ENCODE measurements at regions not wholly inside any gene's neighbourhood (a gene's known extent, or its start where the extent isn't known, plus 50 kb on each side); places are given as distances from the start of the nearest gene placed in this dataset.

DNA sequence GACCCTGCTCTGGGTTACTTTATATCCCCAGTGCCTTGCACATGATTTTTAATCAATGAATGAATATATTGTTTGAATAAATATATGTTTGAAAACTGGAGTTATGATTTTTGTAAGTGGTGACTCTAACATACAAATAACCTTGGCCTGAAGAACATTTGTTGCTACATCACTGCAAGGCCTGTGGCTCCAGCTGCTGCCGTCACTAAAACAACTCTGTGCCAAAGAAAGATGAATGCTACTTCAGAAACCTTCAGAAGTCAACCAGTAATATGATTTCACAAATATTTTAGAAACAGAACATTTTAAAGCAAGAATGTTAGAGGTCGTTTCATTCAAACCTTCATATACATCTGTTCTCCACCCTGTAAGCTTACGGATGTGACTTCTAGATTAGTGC is 60.6 kb upstream of the SEC16B start:
- Histone ChIP-seq H3K27ac (ENCODE audit: low read length) (no peak overlapping the region), H4K20me1 (ENCODE audit: insufficient read depth, low read length) (no peaks in the 10 kb centered on the region), H3K4me3 (ENCODE audit: low read depth in 1 of 2, low read length in 2 of 2) (no peak overlapping the region), H2AFZ (ENCODE audit: low read depth, low read length) (no peak overlapping the region), H3K9me3 (ENCODE audit: insufficient read depth, low read length, severe bottlenecking) (no peaks in the 10 kb centered on the region), H3K36me3 (ENCODE audit: insufficient read depth, low read length) (no peaks in the 10 kb centered on the region), H3K4me2 (ENCODE audit: insufficient read depth, low read length) (no peak overlapping the region), H3K79me2 (ENCODE audit: insufficient read depth, low read length) (no peaks in the 10 kb centered on the region), H3K4me1 (ENCODE audit: insufficient read depth, low read length) (no peaks in the 10 kb centered on the region), H3K9ac (ENCODE audit: low read depth, low read length) (no peak overlapping the region), H3K27me3 (ENCODE audit: insufficient read depth, low read length, poor library complexity) (no peaks in the 10 kb centered on the region)
- TF ChIP-seq CTCF (IDR thresholded peaks at IDR 0.05; ENCODE audit: borderline replicate concordance, extremely low read depth, low read length, poor library complexity, severe bottlenecking) = no peak
- no peak for TF ChIP-seq EZH2 (IDR thresholded peaks at IDR 0.05; ENCODE audit: borderline replicate concordance, low read depth, low read length, severe bottlenecking)
- DNase-seq = no peak
- no peak for ATAC-seq (ENCODE audit: insufficient read depth, low read depth)

DNA sequence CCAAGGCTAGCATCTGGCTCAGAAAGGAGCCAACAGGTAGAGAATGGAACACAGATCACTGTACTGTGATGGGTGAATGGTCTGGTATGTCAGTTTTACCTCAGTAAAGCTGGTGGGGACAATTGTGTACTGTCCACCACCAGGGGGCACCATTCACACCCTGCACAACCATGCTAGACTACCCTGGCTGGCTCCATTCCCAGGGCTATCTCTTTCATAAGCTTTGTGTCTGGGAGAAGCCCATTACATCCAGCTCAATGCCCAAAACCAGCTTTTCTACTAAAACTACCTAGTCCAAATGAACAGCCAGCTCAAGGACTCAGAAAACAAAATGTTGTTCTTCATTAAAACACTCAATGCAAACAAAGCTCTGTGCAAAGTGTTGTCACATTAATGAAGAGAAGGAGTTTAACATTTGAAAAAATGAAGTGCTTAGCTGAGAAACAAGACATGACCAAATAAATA is 62.0 kb upstream of the RASAL2 start:
- H4K20me1 ChIP-seq (ENCODE audit: insufficient read depth, low read length) = no peaks in the 10 kb centered on the region
- no peak overlapping the region for H2AFZ ChIP-seq (ENCODE audit: low read depth, low read length)
- no peaks in the 10 kb centered on the region for H3K27me3 ChIP-seq (ENCODE audit: insufficient read depth, low read length, poor library complexity)
- H3K9ac ChIP-seq (ENCODE audit: low read depth, low read length) = no peak overlapping the region
- TF ChIP-seq CTCF (IDR thresholded peaks at IDR 0.05; ENCODE audit: borderline replicate concordance, extremely low read depth, low read length, poor library complexity, severe bottlenecking) = peak; percentile 72
- TF ChIP-seq EZH2 (IDR thresholded peaks at IDR 0.05; ENCODE audit: borderline replicate concordance, low read depth, low read length, severe bottlenecking) = no peak
- no peak overlapping the region for H3K27ac ChIP-seq (ENCODE audit: low read length)
- ATAC-seq (ENCODE audit: insufficient read depth, low read depth) (peak; percentile 73), DNase-seq (peak; percentile 46)
- no peaks in the 10 kb centered on the region for H3K36me3 ChIP-seq (ENCODE audit: insufficient read depth, low read length)
- H3K9me3 ChIP-seq (ENCODE audit: insufficient read depth, low read length, severe bottlenecking) = no peaks in the 10 kb centered on the region
- no peak overlapping the region for H3K4me3 ChIP-seq (ENCODE audit: low read depth in 1 of 2, low read length in 2 of 2)
- no peaks in the 10 kb centered on the region for H3K79me2 ChIP-seq (ENCODE audit: insufficient read depth, low read length)
- no peak overlapping the region for H3K4me2 ChIP-seq (ENCODE audit: insufficient read depth, low read length)
- no peaks in the 10 kb centered on the region for H3K4me1 ChIP-seq (ENCODE audit: insufficient read depth, low read length)

DNA sequence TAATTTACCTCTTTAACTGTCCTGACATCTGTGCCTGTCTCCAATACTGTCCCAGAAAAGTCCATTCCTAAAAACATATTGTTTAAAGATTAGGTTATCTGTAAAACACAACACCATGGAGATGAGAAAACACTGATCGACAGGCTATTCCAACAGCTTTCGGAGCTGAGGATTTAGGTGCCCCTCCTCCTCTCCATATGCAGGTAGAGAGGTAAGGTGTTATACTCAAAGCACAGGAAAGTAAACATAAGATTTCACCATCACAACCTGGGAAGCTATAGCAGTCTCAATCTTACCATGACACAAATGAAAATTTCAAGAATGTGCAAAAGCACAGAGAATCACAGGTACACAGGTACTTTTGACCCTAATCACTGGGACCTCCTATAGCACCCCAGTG is 60.9 kb upstream of the RASAL2 start:
- Histone ChIP-seq H3K4me2 (ENCODE audit: insufficient read depth, low read length) (no peak overlapping the region), H3K36me3 (ENCODE audit: insufficient read depth, low read length) (no peaks in the 10 kb centered on the region), H3K27me3 (ENCODE audit: insufficient read depth, low read length, poor library complexity) (no peaks in the 10 kb centered on the region), H3K4me3 (ENCODE audit: low read depth in 1 of 2, low read length in 2 of 2) (no peak overlapping the region), H3K27ac (ENCODE audit: low read length) (no peak overlapping the region), H4K20me1 (ENCODE audit: insufficient read depth, low read length) (no peaks in the 10 kb centered on the region), H2AFZ (ENCODE audit: low read depth, low read length) (no peak overlapping the region), H3K9ac (ENCODE audit: low read depth, low read length) (no peak overlapping the region), H3K79me2 (ENCODE audit: insufficient read depth, low read length) (no peaks in the 10 kb centered on the region), H3K4me1 (ENCODE audit: insufficient read depth, low read length) (no peaks in the 10 kb centered on the region), H3K9me3 (ENCODE audit: insufficient read depth, low read length, severe bottlenecking) (no peaks in the 10 kb centered on the region)
- TF ChIP-seq CTCF (IDR thresholded peaks at IDR 0.05; ENCODE audit: borderline replicate concordance, extremely low read depth, low read length, poor library complexity, severe bottlenecking) (no peak), EZH2 (IDR thresholded peaks at IDR 0.05; ENCODE audit: borderline replicate concordance, low read depth, low read length, severe bottlenecking) (no peak)
- ATAC-seq (ENCODE audit: insufficient read depth, low read depth) (no peak), DNase-seq (no peak)

- DNase-seq (no peak), ATAC-seq (ENCODE audit: insufficient read depth, low read depth) (no peak)
- Histone ChIP-seq H3K9me3 (ENCODE audit: insufficient read depth, low read length, severe bottlenecking) (no peaks in the 10 kb centered on the region), H3K4me3 (ENCODE audit: low read depth in 1 of 2, low read length in 2 of 2) (no peak overlapping the region), H2AFZ (ENCODE audit: low read depth, low read length) (no peak overlapping the region), H3K4me1 (ENCODE audit: insufficient read depth, low read length) (no peaks in the 10 kb centered on the region), H3K27ac (ENCODE audit: low read length) (no peak overlapping the region), H3K9ac (ENCODE audit: low read depth, low read length) (no peak overlapping the region), H4K20me1 (ENCODE audit: insufficient read depth, low read length) (no peaks in the 10 kb centered on the region), H3K4me2 (ENCODE audit: insufficient read depth, low read length) (no peak overlapping the region), H3K36me3 (ENCODE audit: insufficient read depth, low read length) (no peaks in the 10 kb centered on the region), H3K27me3 (ENCODE audit: insufficient read depth, low read length, poor library complexity) (no peaks in the 10 kb centered on the region), H3K79me2 (ENCODE audit: insufficient read depth, low read length) (no peaks in the 10 kb centered on the region)
- TF ChIP-seq EZH2 (IDR thresholded peaks at IDR 0.05; ENCODE audit: borderline replicate concordance, low read depth, low read length, severe bottlenecking) (no peak), CTCF (IDR thresholded peaks at IDR 0.05; ENCODE audit: borderline replicate concordance, extremely low read depth, low read length, poor library complexity, severe bottlenecking) (no peak)
Measured at GRCh38 chr1:178034676-178035075, 59.2 kb upstream of the RASAL2 start.

Data from DND-41 (cell line).